ENCODE measurements at regions not wholly inside any gene's neighbourhood (a gene's known extent, or its start where the extent isn't known, plus 50 kb on each side); places are given as distances from the start of the nearest gene placed in this dataset.

DNA sequence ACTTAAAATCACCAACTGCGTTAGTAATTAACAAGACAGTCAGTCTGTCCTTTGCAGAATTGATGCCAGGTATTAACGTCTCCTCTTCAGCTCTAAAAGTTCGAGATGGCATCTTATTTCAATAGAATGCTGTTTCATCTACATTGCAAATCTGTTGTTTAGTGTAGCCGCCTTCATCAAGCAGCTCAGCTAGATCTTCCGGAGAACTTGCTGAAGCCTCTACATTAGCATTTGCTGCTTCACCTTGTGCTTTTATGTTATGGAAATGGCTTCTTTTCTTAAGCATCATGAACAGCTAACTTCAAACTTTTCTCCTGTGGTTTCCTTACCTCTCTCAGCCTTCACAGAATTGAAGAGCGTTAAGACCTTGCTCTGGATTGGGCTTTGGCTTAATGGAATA is 95.5 kb upstream of the FAM20C start:
- TF ChIP-seq CTCF (conservative IDR thresholded peaks at IDR 0.05; ENCODE audit: low read depth in 2 of 2) (no peak), EZH2phosphoT487 (IDR thresholded peaks at IDR 0.05; ENCODE audit: unreplicated experiment) (no peak), EZH2 (IDR thresholded peaks at IDR 0.05; ENCODE audit: low read depth, unreplicated experiment) (no peak), ZNF114 (CRISPR knock-in tag; IDR thresholded peaks at IDR 0.05) (no peak), REST (IDR thresholded peaks at IDR 0.05; ENCODE audit: unreplicated experiment) (no peak), STAT1 (IDR thresholded peaks at IDR 0.05; ENCODE audit: unreplicated experiment) (no peak)

Data from GM23338 (cell line).